Astrocyte of the spinal cord (primary cell): ENCODE measurements at regions not wholly inside any gene's neighbourhood (a gene's known extent, or its start where the extent isn't known, plus 50 kb on each side); places are given as distances from the start of the nearest gene placed in this dataset.

Experiments used
- DNase-seq: peaks from one replicate; pipeline ENCODE4 v3.0.0; 2011; ENCODE audit warnings: low read depth, low spot score
- H3K4me3 ChIP-seq: 2 replicates; pipeline ENCODE4 v1.5.1; 2011; ENCODE audit warnings: low read depth, mild to moderate bottlenecking, low read length, moderate library complexity
- CTCF ChIP-seq: IDR thresholded peaks from 2 replicates; pipeline ENCODE4 v1.5.1; 2012; ENCODE audit warnings: low read depth, mild to moderate bottlenecking, low read length, inconsistent platforms
- in situ Hi-C: cut with HindIII; loops from 2 replicates; pipeline ENCODE4 v1.10.0; 2017; ENCODE audit warnings: low sequenced_read_pairs

DNA sequence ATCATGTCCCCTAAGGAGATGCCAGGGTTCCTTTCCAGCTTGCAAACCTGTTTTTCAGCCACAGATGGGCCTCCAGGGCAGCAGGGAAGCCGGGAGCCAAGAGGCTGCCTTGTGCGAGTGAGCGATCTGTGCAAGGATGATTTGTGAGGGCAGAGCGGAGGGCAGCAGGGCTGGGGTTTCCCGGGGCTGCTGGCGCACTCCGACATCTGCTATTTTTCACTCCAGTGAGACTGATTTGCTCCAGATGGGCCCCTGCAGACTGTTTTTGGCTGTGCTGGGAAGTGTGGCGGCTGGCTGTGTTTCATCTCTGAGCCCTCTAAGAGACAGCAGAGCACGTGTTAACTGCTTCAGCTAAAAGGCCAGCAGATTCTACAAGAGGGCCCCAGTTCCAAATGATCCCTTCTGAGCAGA, 466.2 kb downstream of the TYW1 start:
- TF ChIP-seq CTCF = no peak
- DNase-seq = no peak
- in situ Hi-C loops = no loop called here
- no peak overlapping the region for H3K4me3 ChIP-seq

- H3K4me3 ChIP-seq = no peak overlapping the region
- DNase-seq = no peak
- no peak for TF ChIP-seq CTCF
- in situ Hi-C loops = no loop called here
Measured at GRCh38 chr7:67463316-67463715, 466.7 kb downstream of the TYW1 start.

GRCh38 chr7:67463983-67464382, 467.4 kb downstream of the TYW1 start:
- no peak for DNase-seq
- in situ Hi-C loops = no loop called here
- TF ChIP-seq CTCF = no peak
- H3K4me3 ChIP-seq = no peak overlapping the region

GRCh38 chr7:67466109-67466508, 469.5 kb downstream of the TYW1 start:
- no peak for TF ChIP-seq CTCF
- no peak overlapping the region for H3K4me3 ChIP-seq
- in situ Hi-C loops = no loop called here
- no peak for DNase-seq

DNA sequence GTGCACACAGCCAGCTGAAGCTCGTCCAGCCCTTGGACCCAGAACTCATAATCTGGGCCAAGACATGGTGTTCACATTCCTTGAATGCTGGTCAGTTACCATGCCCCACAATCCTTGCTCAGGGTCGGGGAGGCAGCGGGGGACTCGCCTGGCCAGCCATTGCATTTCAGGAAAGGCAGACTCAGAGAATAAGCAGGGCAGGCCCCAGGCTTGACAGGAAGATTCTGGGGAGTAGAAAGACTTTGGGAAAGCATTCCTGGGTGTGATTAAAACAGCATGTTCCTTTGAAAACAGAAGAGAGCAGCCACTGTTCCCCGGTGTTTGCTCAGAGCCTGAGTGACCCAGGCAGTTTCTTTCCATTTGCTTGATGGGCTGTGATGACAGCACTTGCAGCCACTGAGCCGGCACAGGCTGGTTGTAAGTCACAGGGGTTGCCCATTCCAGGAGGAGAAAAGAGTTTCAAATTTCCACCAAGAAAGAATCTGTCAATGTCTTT, 473.7 kb downstream of the TYW1 start:
- H3K4me3 ChIP-seq = no peak overlapping the region
- in situ Hi-C loops = no loop called here
- no peak for DNase-seq
- TF ChIP-seq CTCF = no peak

DNA sequence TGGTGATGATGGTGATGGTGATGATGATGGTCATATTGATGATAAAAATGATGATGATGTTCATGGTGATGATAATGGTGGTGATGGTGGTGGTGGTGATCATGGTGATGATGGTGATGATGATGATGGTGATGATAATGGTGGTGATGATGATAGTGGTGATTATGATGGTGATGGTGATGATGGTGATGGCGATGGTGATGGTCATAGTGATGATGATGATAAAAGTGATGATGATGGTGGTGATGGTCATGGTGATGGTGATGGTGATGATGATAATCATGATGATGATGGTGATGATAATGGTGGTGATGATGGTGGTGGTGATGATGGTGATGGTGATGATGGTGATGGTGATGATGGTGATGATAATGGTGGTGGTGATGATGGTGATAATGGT, 478.7 kb downstream of the TYW1 start:
- no peak overlapping the region for H3K4me3 ChIP-seq
- no peak for DNase-seq
- TF ChIP-seq CTCF = no peak
- in situ Hi-C loops = no loop called here

- no peak overlapping the region for H3K4me3 ChIP-seq
- DNase-seq = no peak
- no peak for TF ChIP-seq CTCF
- in situ Hi-C loops = no loop called here
Measured at GRCh38 chr7:67478066-67478465, 481.4 kb downstream of the TYW1 start.
